Daoy (cell line): ENCODE measurements at regions not wholly inside any gene's neighbourhood (a gene's known extent, or its start where the extent isn't known, plus 50 kb on each side); places are given as distances from the start of the nearest gene placed in this dataset.

Experiments used
- DNase-seq: peaks from one replicate; pipeline ENCODE4 v3.0.0-alpha.2; 2015; ENCODE audit warnings: low read depth

DNA sequence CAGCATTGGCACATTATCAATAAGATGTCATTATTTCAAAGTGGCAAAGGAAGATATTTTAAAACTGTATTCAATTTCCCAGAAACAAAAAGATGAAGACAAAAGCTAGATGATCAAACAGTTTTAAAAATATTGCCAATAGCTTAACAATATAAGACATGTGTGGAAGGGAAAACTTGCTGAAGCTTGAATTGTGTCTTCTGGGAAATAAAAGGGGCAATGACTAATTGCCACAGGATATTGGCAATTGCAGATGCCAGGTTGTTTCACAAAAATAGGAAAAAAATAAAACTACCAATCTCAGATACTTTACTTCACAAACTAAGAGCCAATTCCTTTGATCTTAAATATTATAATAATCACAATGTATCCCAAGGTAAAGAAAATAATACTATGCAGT, 679.8 kb upstream of the ADAMTS5 start:
- no peak for DNase-seq

- no peak for DNase-seq
Observed at GRCh38 chr21:27646056-27646455, 679.2 kb upstream of the ADAMTS5 start.

DNA sequence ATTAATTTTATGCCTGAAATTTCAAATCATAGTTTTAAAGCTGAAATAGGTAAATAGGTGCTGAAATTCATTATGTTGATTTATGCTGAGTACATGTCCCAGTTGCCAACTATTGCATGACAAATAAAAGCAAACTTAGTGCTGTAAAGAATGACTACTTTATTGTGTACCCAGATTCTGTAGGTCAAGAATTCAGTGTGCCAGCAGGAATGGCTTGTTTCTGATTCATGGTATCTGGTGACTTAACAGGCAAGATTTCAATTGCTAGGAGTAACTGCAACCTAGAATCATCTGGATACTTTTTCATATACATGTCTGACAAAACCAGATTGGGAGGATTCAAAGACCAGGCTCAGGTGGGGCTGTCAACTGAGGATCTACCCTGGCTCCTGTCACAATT, 678.4 kb upstream of the ADAMTS5 start:
- no peak for DNase-seq

DNA sequence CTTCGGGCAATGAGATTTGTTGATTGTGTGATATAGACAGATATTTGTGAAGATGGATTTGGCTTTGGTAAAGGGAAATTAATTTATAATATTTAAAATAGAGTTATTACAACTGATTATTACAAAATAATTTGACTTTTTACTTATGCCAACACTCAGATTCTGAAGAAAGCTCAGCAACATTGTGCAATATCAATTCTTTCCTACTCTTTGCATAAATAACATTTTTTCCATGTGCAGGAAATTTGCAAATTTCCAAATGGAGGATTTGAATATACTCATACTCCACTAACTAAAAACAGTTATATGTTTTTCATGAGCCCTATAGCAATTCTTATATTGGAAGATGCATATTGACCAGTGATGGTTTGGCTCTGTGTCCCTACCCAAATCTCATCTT, 676.4 kb upstream of the ADAMTS5 start:
- no peak for DNase-seq

- no peak for DNase-seq
Observed at GRCh38 chr21:27639286-27639685, 672.4 kb upstream of the ADAMTS5 start.

GRCh38 chr21:27636656-27637055, 669.8 kb upstream of the ADAMTS5 start:
- DNase-seq = no peak

DNA sequence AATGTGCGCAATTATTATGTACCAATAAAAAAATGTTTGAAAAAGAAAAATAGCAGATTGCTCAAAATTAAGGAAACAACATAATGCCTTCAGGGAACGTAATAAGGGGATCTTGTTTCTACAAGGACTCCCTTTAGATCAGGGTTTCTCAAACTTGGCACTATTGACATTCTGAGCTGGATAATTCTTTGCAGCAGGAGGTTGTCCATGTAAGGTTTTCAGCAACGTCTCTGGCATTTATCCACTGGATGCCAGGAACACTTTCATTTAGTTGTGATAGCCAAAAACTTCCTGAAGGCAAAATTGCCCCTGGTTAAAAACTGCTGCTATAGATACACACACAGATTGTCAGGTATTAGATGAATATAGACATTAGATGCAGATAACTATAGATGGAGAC, 666.7 kb upstream of the ADAMTS5 start:
- no peak for DNase-seq

- DNase-seq = no peak
Observed at GRCh38 chr21:27631471-27631870, 664.6 kb upstream of the ADAMTS5 start.

DNA sequence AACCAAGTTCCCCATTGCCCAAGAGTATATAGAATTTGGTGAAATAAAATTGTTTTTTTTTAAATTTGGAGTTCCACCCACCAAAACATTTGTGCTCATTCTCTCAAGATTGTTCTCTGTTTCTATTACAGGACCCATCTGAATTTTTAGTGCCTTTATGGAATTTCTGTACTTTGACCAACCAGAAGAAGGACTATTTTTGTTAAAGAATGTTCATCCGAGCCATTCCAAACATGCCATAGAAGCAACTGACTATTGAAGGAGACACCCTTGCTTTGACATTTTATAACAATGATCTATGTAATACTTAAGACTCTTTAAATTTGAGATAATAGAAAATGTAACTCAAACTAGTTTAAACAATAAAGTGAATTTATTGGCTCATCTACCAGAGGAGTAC, 655.7 kb upstream of the ADAMTS5 start:
- DNase-seq = no peak

- no peak for DNase-seq
Observed at GRCh38 chr21:27614231-27614630, 647.3 kb upstream of the ADAMTS5 start.

DNA sequence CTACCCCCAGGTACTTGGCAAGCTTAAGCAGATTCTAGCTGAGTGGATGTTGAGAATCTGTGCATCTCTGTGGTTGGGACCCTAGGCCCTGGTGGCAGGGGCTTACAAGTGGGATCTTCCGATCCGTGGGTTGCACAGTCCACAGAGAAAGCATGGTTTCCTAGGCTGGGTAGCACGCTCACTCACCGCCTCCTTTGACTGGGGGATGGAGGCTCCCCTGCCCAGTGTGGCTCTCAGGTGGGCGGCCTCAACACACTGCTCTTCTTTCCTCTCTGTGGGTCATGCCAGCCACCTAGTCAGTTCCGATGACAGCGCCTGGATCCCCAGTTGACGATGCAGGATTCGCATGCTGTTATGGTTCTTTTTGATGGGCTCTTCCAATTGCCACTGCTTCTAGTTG, 639.5 kb upstream of the ADAMTS5 start:
- no peak for DNase-seq

DNA sequence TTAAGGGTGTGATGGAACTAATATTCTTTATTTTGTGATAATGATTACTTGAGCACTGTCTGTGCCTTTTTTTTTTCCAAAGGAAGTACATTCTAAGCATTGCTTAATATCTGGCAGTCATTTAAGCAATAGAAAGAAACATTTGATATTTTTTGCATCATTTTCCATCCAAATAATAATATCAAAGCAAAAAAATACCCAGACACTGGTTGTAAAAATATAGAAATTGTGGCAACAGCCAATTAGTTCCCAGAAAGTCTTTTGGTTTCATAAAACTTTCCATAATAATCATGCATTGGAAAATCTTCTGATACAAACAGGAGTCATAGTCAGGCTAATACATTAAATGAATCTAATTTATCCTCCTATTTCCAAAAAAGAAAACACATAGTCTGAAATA, 629.3 kb upstream of the ADAMTS5 start:
- DNase-seq = no peak

- DNase-seq = no peak
Observed at GRCh38 chr21:27595716-27596115, 628.8 kb upstream of the ADAMTS5 start.

DNA sequence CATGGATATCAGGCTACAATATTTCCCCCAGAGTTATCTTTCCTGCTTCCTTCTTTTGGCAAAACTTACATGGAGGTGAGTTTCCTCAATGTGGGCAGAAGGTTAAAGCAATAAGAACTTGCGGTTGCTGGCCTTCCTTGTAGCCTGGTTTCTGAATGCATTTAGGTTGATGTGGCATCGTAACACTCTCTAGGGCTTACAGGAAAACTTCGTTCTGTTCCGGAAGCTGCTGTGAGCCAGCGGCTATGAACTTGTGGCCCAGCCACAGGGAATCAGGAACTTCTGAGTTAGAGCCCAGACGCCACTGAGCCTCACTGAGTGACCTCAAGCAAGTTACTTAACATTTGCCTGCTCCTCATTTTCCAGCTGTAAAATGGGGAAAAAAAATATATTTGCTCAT, 623.4 kb upstream of the ADAMTS5 start:
- DNase-seq = peak; percentile 89

DNA sequence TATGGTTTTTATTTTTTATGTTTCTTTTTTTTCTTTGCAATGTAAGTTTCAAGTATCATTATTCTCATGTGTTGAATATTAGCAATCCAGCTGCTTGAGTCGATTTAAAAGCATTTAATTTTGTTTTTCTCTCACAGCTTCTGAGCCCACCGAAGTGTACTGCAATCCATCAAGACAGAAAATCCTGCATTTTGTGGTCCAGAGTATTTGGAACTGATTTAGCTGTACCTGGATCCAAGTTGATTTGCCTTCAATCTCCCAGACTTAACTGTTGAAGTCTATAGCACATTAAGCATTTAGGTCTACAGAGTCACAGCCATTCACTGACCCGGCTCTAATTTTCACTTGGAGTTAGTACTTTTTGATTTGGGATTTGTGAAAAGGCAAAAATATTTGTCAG, 622.9 kb upstream of the ADAMTS5 start:
- no peak for DNase-seq

DNA sequence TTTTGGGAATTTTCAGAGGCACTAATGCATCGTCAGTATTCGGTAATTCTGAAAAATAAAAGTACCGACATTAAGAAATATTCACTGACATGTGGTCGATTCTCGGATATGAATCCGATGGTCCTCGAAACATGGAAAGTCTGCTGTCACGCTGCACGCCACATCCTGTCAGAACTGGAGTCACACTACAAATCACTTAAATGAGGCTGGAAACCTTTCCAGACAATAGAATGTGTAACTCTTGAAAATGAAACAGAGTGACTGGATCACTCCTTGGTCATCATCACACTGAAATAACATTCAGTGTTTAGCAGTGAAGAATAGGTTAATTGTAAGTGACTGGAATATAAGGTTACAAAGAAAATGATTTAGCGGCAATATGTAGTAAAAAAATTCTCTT, 620.1 kb upstream of the ADAMTS5 start:
- peak; percentile 68 for DNase-seq

DNA sequence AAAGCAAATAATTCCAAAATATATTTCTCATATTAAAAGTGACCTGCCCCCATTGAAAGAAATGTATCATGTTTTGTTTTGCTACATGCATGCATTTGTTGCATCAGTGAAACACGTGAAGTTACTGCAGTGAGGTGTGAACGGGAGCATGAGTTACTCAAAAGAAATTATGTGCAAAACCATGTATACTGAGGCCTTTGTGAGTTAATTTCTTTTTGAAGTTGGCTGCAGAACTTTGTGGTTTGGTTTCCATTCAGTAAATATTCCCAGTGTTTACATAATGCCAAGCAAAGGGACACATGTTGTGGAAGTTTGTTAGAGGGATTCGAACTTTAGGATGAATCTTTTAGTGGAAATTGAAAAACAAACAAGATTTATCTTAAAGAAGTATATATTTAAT, 619.4 kb upstream of the ADAMTS5 start:
- no peak for DNase-seq

GRCh38 chr21:27584256-27584655, 617.4 kb upstream of the ADAMTS5 start:
- no peak for DNase-seq

DNA sequence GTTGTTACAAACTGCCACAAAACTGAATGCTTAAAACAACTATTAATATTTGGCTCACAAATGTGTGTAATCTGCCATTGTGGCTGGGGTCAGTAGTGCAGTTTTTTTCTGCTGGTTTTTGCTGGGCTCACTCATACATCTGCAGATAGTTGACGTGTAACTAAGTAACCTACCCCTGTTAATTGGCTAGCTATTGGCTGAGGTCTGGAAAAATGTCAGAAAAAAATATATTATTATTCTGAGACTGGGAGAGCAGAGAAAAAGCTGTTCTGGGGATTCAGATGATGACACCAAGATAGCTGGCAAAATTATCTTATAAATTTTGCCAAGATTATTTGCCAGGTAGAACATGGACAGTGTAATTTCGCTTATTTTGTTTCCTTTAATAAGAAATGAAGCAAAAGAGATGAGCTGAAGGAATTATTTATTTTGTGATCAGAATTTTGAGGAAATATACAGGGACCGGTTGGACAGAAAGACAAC, 616.1 kb upstream of the ADAMTS5 start:
- no peak for DNase-seq

DNA sequence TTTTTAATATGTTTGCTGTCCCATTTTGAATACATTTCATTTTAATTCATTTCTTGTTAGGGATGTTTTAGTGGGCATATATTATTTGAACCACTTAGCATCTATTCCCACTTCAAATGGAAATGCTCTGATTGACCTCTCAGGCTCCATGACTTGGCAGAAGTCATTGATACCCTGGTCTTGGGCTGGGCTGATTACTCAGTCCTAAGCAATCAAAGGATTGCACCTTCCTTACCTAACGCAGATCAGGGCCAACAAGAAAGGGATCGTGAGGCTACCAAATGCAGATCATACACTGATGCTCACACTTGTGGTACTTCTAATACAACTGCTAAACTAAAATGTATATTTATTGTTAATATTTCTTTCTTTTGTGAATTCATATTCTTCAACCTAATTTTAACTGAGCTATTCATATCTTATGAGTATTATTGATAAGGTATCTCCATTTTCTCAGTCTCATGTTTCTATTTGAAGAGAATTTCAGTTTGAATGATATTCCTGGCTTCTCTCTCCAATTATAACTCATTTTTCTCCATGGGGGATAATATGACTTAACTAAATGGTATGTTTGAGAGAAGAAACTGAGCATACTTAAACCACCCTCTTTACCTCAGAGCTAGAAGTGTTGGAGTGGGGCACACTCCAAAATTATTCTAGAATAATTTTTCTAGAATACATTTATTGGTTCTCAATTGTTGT, 615.5 kb upstream of the ADAMTS5 start:
- DNase-seq = no peak

DNA sequence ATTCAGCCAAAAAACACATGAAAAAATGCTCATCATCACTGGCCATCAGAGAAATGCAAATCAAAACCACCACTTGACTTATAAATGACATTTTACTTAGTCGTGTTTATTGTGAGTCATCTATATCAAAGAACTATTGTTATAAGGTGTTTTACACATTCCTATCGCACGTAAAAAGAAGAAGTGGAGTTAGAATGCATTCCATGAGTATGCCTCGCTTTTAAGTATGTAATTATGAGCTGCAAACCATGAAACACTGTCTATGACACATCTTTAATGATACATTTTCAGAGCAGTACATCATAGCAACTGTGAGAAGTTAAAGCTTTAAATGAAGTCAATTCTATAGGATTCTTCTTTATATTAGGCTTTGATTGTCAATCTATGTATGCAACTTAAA, 614.3 kb upstream of the ADAMTS5 start:
- DNase-seq = peak; percentile 54

DNA sequence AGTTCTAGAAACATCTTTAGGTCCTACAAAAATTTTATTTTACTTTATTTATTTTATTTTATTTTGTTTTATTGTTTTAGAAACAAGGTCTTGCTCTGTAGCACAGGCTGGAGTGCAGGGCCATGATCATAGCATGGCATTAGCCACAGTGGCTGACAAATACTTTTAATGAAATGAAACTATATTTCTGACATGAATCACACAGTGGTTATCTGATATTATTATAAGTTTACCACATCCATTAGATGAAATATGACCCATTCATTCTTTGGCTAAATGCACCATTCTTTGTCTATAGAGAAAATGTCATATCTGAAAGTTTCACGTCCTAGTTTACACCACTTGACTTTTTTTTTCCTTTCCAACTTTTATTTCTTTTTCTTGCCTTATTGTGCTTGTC, 613.4 kb upstream of the ADAMTS5 start:
- peak; percentile 54 for DNase-seq

- no peak for DNase-seq
Observed at GRCh38 chr21:27578741-27579265, 611.9 kb upstream of the ADAMTS5 start.

- peak; percentile 68 for DNase-seq
Observed at GRCh38 chr21:27572696-27573095, 605.8 kb upstream of the ADAMTS5 start.
